ENCODE measurements at regions not wholly inside any gene's neighbourhood (a gene's known extent, or its start where the extent isn't known, plus 50 kb on each side); places are given as distances from the start of the nearest gene placed in this dataset.

DNA sequence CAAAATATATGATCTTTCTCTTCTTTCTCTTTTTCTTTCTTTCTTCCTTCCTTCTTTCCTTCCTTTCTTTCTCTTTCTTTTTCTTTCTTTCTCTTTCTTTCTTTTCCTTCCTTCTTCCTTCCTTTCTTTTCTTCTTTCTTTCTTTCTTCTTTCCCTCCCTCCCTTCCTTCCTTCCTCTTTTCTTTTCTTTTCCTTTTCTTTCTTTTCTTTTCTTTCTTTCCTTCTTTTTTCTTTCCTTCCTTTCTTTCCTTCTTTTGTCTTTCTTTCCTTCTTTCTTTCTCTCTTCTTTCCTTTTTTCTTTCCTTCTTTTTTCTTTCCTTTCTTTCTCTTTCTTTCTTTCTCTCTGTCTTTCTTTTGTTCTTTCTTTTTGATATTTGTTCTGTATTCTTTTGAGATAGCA, 1356.0 kb upstream of the SEL1L start:
- Histone ChIP-seq H3K4me3 (no peak overlapping the region), H3K9me3 (no peaks in the 10 kb centered on the region), H3K4me2 (no peak overlapping the region), H3K4me1 (no peaks in the 10 kb centered on the region), H3K27ac (no peak overlapping the region)
- ATAC-seq, result no peak
- FAIRE-seq, result no peak
- TF ChIP-seq EP300 (IDR thresholded peaks at IDR 0.05) (no peak), BCL3 (IDR thresholded peaks at IDR 0.05) (no peak), PHF8 (IDR thresholded peaks at IDR 0.05; ENCODE audit: borderline replicate concordance, low read depth) (no peak)
- ChIA-PET POLR2A (no interaction called here), CTCF (no interaction called here)
- no peak for DNase-seq (ENCODE audit: low read depth in 1 of 2, low spot score in 1 of 2)

- ChIA-PET POLR2A (no interaction called here), CTCF (no interaction called here)
- FAIRE-seq (no peak), ATAC-seq (no peak), DNase-seq (ENCODE audit: low read depth in 1 of 2, low spot score in 1 of 2) (no peak)
- Histone ChIP-seq H3K4me2 (no peak overlapping the region), H3K4me1 (no peaks in the 10 kb centered on the region), H3K27ac (no peak overlapping the region), H3K9me3 (no peaks in the 10 kb centered on the region; the same call in 2 of the 3 replicates), H3K4me3 (no peak overlapping the region)
- 0% methylated on average over 1 of the region's 1 CpG for WGBS (ENCODE audit: missing lambda C conversion rate)
- TF ChIP-seq EHMT2 (IDR thresholded peaks at IDR 0.05; ENCODE audit: low read depth), result no peak
- no peak for TF ChIP-seq RFX5 (IDR thresholded peaks at IDR 0.05)
- TF ChIP-seq SREBF2 (IDR thresholded peaks at IDR 0.05), result no peak
- no peak for TF ChIP-seq JUNB (IDR thresholded peaks at IDR 0.05)
- TF ChIP-seq ZFP36 (IDR thresholded peaks at IDR 0.05; ENCODE audit: borderline replicate concordance, partially characterized antibody), result no peak
- no peak for TF ChIP-seq PHF8 (IDR thresholded peaks at IDR 0.05; ENCODE audit: borderline replicate concordance, low read depth)
Observed at GRCh38 chr14:82896476-82896875, 1362.8 kb upstream of the SEL1L start.

DNA sequence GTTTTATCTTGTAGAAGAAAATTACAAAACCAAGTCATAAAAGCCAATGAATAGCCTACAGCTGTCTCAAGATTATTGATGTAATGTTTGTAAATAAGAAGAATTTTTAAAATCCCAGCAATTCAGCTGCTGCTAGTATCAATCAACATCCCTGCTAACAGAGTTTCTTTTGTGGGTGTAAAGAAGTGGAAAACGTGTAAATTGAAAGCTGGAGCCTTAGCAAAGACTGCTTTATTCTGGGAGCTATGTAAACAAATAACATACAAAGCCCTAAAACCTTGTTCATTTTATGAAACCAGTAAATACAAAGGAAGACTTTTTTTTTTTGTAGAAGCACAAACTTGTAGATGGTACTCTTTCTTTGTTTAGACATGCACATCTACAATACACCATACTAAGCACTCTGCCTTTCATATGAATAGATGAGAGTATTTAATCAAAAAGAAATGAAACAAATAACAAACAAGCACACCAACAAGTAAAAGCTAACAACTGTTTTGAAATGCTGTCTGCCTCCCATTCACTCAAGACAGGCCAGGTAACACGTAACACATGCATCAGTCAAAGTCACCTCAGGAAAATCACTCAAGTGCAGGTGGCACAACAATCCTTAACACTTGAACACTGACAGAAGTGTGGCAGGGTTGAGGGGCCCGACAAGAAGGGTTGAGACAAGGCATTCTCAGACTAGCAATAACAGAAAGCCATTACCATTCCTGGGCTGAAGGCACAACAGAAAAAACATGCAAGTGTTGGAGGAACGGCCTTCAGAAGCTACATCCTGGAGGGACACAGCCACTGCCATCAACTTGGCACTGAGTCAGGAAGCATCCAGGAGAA, 1364.0 kb upstream of the SEL1L start:
- ATAC-seq (no peak), FAIRE-seq (no peak), DNase-seq (ENCODE audit: low read depth in 1 of 2, low spot score in 1 of 2) (no peak)
- no peak overlapping the region for H3K4me3 ChIP-seq
- ChIA-PET POLR2A (no interaction called here), CTCF (no interaction called here)
- no peaks in the 10 kb centered on the region for H3K4me1 ChIP-seq
- 1% methylated on average over 4 of the region's 4 CpGs for WGBS (ENCODE audit: missing lambda C conversion rate)
- H3K9me3 ChIP-seq, result no peaks in the 10 kb centered on the region; the same call in 2 of the 3 replicates
- H3K4me2 ChIP-seq, result no peak overlapping the region
- H3K27ac ChIP-seq, result no peak overlapping the region
- TF ChIP-seq HEYL (CRISPR knock-in tag; IDR thresholded peaks at IDR 0.05) (no peak), CHD4 (IDR thresholded peaks at IDR 0.05; ENCODE audit: borderline replicate concordance) (no peak), TFCP2L1 (CRISPR knock-in tag; IDR thresholded peaks at IDR 0.05) (no peak), ATOH8 (CRISPR knock-in tag; IDR thresholded peaks at IDR 0.05; ENCODE audit: low read depth) (no peak), ZC3H11A (IDR thresholded peaks at IDR 0.05) (no peak), ZNF302 (CRISPR knock-in tag; IDR thresholded peaks at IDR 0.05) (no peak), RCOR1 (IDR thresholded peaks at IDR 0.05; ENCODE audit: low read depth, low read length) (no peak), SREBF2 (IDR thresholded peaks at IDR 0.05) (no peak), ZFP36 (IDR thresholded peaks at IDR 0.05; ENCODE audit: borderline replicate concordance, partially characterized antibody) (no peak), CEBPB (IDR thresholded peaks at IDR 0.05) (no peak)
- TF ChIP-seq, protein P1, sequence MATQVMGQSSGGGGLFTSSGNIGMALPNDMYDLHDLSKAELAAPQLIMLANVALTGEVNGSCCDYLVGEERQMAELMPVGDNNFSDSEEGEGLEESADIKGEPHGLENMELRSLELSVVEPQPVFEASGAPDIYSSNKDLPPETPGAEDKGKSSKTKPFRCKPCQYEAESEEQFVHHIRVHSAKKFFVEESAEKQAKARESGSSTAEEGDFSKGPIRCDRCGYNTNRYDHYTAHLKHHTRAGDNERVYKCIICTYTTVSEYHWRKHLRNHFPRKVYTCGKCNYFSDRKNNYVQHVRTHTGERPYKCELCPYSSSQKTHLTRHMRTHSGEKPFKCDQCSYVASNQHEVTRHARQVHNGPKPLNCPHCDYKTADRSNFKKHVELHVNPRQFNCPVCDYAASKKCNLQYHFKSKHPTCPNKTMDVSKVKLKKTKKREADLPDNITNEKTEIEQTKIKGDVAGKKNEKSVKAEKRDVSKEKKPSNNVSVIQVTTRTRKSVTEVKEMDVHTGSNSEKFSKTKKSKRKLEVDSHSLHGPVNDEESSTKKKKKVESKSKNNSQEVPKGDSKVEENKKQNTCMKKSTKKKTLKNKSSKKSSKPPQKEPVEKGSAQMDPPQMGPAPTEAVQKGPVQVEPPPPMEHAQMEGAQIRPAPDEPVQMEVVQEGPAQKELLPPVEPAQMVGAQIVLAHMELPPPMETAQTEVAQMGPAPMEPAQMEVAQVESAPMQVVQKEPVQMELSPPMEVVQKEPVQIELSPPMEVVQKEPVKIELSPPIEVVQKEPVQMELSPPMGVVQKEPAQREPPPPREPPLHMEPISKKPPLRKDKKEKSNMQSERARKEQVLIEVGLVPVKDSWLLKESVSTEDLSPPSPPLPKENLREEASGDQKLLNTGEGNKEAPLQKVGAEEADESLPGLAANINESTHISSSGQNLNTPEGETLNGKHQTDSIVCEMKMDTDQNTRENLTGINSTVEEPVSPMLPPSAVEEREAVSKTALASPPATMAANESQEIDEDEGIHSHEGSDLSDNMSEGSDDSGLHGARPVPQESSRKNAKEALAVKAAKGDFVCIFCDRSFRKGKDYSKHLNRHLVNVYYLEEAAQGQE (IDR thresholded peaks at IDR 0.05), result no peak
